ENCODE measurements at regions not wholly inside any gene's neighbourhood (a gene's known extent, or its start where the extent isn't known, plus 50 kb on each side); places are given as distances from the start of the nearest gene placed in this dataset.

DNA sequence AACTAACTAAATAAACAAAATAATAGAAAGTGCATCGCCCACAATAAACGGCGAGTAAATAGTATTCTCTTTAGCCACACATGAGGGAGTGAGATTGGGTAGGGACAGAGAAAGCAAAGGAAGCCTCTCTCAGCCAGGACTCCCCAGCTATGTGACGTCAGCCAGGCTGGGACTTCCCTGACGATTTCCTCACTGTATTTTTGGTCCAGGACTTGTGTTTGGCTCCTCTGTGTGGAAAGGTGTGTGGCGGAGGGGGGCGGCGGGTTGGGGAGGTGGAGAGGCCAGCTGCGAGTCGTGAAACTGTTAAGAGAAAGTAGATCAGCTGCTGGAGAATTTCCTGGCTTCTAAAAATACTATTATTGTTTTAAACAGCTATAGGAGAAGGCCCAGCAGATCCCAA is 1124.6 kb downstream of the AACS start:
- 49 to 67% (median 64%) methylated on average over 10 of the region's 10 CpGs for WGBS, 5 donors
- Histone ChIP-seq H3K4me3 (no peak overlapping the region), H3K27ac (no peak overlapping the region), H3K27me3 (peaks cover 0 to 33% (median 16%) of the 10 kb centered on the region in 3 donors), H3K4me1 (peaks cover 0 to 11% (median 4%) of the 10 kb centered on the region in 4 donors), H3K36me3 (no peaks in the 10 kb centered on the region), H3K9me3 (peaks cover 0 to 13% (median 0%) of the 10 kb centered on the region in 4 donors)
- intact Hi-C loops (cut with DNase I; ENCODE audit: low total_unique reads), result no loop called here
- peak in 1 of 2 donors; percentile 9 for DNase-seq
- TF ChIP-seq POLR2A (IDR thresholded peaks at IDR 0.05), result no peak
- TF ChIP-seq EP300 (IDR thresholded peaks at IDR 0.05), result no peak
- TF ChIP-seq POLR2AphosphoS5 (IDR thresholded peaks at IDR 0.05), result no peak
- TF ChIP-seq, protein P1, sequence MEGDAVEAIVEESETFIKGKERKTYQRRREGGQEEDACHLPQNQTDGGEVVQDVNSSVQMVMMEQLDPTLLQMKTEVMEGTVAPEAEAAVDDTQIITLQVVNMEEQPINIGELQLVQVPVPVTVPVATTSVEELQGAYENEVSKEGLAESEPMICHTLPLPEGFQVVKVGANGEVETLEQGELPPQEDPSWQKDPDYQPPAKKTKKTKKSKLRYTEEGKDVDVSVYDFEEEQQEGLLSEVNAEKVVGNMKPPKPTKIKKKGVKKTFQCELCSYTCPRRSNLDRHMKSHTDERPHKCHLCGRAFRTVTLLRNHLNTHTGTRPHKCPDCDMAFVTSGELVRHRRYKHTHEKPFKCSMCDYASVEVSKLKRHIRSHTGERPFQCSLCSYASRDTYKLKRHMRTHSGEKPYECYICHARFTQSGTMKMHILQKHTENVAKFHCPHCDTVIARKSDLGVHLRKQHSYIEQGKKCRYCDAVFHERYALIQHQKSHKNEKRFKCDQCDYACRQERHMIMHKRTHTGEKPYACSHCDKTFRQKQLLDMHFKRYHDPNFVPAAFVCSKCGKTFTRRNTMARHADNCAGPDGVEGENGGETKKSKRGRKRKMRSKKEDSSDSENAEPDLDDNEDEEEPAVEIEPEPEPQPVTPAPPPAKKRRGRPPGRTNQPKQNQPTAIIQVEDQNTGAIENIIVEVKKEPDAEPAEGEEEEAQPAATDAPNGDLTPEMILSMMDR (IDR thresholded peaks at IDR 0.05), result no peak

DNA sequence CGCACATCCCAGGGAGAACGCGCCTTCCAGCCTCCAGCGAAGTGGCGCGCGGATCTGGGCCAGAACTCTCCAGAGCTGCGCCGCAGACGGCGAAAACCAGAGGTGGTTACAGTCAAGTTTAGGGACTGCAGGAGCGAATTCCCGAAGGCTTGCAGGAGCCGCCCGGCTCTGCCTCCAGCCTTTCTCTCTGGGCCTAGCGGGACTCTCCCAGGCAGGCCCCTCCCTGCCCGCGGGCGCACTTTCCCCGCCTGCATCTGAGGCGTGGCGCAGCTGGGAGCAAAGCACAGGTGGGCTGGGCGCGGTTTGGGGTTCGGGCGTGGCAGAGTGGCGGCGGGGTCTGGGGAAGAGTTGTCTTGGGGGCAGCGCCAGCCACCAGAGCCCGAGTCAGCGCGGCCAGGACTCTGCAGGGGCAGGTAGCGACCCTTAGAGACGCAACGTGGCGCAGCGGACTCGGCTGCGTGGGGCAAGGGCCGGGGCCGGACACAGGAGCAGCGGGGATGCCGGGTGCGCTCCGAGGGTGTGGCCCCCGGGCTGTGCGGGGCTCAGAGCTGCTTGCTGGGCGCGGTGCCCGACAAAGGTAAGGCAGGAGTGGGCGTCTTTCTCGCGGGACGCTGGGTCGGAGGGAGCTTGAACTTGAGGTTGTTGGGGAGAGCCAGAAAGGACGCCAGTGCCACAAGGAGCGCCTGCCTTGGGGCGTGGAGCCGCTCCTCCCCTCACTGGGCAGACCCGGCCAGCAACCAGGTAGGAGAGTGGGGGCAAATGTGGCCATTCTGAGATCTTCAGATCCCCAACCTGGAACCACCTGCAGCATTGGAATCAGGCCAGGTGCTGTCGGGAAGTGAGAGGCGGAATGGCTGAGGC is 1126.0 kb downstream of the AACS start:
- DNase-seq, result peak in 1 of 2 donors; percentile 36
- Histone ChIP-seq H3K9me3 (peaks cover 0 to 13% (median 0%) of the 10 kb centered on the region in 4 donors), H3K4me1 (peaks cover 0 to 11% (median 4%) of the 10 kb centered on the region in 4 donors), H3K27ac (no peak overlapping the region), H3K27me3 (peaks cover 0 to 33% (median 16%) of the 10 kb centered on the region in 3 donors), H3K36me3 (no peaks in the 10 kb centered on the region), H3K4me3 (peak overlapping the region; percentile 23 to 34 (median 29))
- no peak for TF ChIP-seq POLR2A (IDR thresholded peaks at IDR 0.05)
- intact Hi-C loops (cut with DNase I; ENCODE audit: low total_unique reads), result no loop called here
- WGBS, 5 donors, result 6 to 14% (median 13%) methylated on average over 45 to 62 of the region's 62 CpGs

DNA sequence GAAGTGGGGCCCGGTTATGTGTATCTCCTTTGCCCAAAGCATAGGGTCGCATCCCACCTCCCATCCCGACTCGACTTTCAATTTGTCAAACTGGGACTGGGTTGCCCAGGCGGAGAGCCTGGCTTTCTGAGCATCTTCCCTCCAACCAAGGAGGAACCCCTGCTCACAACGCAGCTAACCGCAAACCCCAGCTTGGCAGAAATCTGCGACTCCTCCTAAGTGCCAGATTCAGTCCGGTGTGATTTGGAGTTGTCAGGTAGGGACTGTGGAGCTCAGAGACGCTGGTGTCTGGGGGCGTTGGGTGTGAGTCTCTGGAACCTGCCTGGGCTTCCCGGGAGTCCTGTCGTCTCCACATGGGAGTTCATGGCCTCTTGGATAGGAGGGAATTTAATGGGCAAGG is 1126.7 kb downstream of the AACS start:
- no peaks in the 10 kb centered on the region for H3K36me3 ChIP-seq
- no peak overlapping the region for H3K27ac ChIP-seq
- no peak for DNase-seq
- WGBS, 5 donors, result 74 to 91% (median 84%) methylated on average over 11 to 13 of the region's 13 CpGs
- intact Hi-C loops (cut with DNase I; ENCODE audit: low total_unique reads), result no loop called here
- peaks cover 0 to 13% (median 0%) of the 10 kb centered on the region in 4 donors for H3K9me3 ChIP-seq
- H3K4me3 ChIP-seq, result peak overlapping the region in 1 of 4 donors; percentile 34
- peaks cover 0 to 33% (median 16%) of the 10 kb centered on the region in 3 donors for H3K27me3 ChIP-seq
- peaks cover 0 to 11% (median 4%) of the 10 kb centered on the region in 4 donors for H3K4me1 ChIP-seq
- TF ChIP-seq POLR2AphosphoS5 (IDR thresholded peaks at IDR 0.05) (no peak), POLR2A (IDR thresholded peaks at IDR 0.05) (no peak), EP300 (IDR thresholded peaks at IDR 0.05) (no peak)
- TF ChIP-seq, protein P1 (IDR thresholded peaks at IDR 0.05), result no peak

DNA sequence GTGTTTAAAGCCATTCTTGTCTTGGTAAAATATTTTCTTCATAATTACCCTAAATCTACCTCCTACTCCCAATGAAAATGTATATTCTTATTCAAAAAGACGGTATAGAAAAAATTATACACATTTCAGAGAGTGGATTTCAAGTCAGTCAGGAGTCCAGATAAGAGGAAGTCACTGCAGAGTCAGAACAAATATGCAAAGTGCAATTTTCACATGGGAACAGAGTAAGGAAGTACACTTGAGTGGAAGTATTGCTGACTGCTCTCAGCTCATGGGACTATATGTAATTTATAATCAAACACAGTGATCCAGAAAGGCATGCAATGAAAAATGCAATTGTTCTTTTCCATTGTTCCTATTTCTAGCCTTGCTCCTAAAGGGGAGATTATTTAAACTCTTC is 1128.0 kb downstream of the AACS start:
- WGBS, 5 donors, result 75 to 85% (median 79%) methylated on average over 1 of the region's 1 CpG
- Histone ChIP-seq H3K4me1 (peaks cover 0 to 11% (median 4%) of the 10 kb centered on the region in 4 donors), H3K4me3 (no peak overlapping the region), H3K27me3 (peaks cover 0 to 33% (median 16%) of the 10 kb centered on the region in 3 donors), H3K9me3 (peaks cover 0 to 13% (median 0%) of the 10 kb centered on the region in 4 donors), H3K27ac (no peak overlapping the region), H3K36me3 (no peaks in the 10 kb centered on the region)
- intact Hi-C loops (cut with DNase I; ENCODE audit: low total_unique reads), result no loop called here
- no peak for DNase-seq
- no peak for TF ChIP-seq EP300 (IDR thresholded peaks at IDR 0.05)
- no peak for TF ChIP-seq POLR2AphosphoS5 (IDR thresholded peaks at IDR 0.05)
- TF ChIP-seq POLR2A (IDR thresholded peaks at IDR 0.05), result no peak

DNA sequence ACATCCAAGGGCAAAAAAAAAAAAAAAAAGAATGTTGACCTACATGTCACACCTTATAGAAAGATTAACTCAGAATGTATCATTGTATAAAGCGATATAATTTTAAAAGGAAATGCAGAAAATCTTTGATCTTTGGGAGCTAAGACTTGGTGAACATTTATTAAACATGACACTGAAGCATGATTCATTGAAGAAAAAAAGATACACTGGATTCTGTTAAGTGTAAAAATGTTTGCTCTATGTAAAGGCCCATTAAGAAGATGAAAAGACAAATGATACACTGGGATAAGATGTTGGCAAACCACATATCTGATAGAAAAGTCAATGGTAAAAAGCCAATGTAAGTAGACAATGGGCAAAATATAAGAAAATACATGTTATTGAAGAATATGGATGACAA is 1131.0 kb downstream of the AACS start:
- Histone ChIP-seq H3K27me3 (peaks cover 0 to 13% (median 4%) of the 10 kb centered on the region in 3 donors), H3K4me1 (peaks cover 0 to 4% (median 1%) of the 10 kb centered on the region in 4 donors), H3K27ac (no peak overlapping the region), H3K9me3 (peaks cover 0 to 5% (median 0%) of the 10 kb centered on the region in 4 donors), H3K36me3 (no peaks in the 10 kb centered on the region), H3K4me3 (no peak overlapping the region)
- intact Hi-C loops (cut with DNase I; ENCODE audit: low total_unique reads), result no loop called here
- TF ChIP-seq, protein P1 (IDR thresholded peaks at IDR 0.05), result no peak
- no peak for TF ChIP-seq POLR2A (IDR thresholded peaks at IDR 0.05)
- no peak for TF ChIP-seq EP300 (IDR thresholded peaks at IDR 0.05)
- no peak for TF ChIP-seq POLR2AphosphoS5 (IDR thresholded peaks at IDR 0.05)
- 88 to 100% (median 96%) methylated on average over 1 of the region's 1 CpG for WGBS, 5 donors
- no peak for DNase-seq

Measured in stomach (tissue), 8 donors.